AG04449 (cell line): ENCODE measurements at regions not wholly inside any gene's neighbourhood (a gene's known extent, or its start where the extent isn't known, plus 50 kb on each side); places are given as distances from the start of the nearest gene placed in this dataset.

Source experiments
- CTCF ChIA-PET: fragments of 350-600 bp; formaldehyde crosslinking; extraction: SDS; loops from one replicate; lab custom pipeline; 2021; ENCODE audit warnings: antibody characterized with exemption; lab: Yijun Ruan, JAX
- POLR2A ChIA-PET: fragments of 400-600, 350-600 bp; formaldehyde crosslinking; extraction: SDS; loops from one replicate; lab custom pipeline; 2020; ENCODE audit warnings: antibody characterized with exemption, inconsistent platforms; lab: Yijun Ruan, JAX
- DNase-seq: peaks from one replicate; pipeline ENCODE4 v3.0.0-alpha.2; 2010; ENCODE audit warnings: low read depth, low spot score
- H3K4me3 ChIP-seq: 2 replicates; pipeline ENCODE4 v1.5.1; 2011; ENCODE audit warnings: low read depth, mild to moderate bottlenecking, control low read depth, low read length
- TF ChIP-seq, protein P1 (sequence below): IDR thresholded peaks from one replicate; pipeline ENCODE4 v1.5.1; 2011; ENCODE audit warnings: mild to moderate bottlenecking, moderate library complexity, low read length, control low read depth, inconsistent platforms; ENCODE audit not compliant: insufficient read depth; ENCODE audit errors: missing control alignments

DNA sequence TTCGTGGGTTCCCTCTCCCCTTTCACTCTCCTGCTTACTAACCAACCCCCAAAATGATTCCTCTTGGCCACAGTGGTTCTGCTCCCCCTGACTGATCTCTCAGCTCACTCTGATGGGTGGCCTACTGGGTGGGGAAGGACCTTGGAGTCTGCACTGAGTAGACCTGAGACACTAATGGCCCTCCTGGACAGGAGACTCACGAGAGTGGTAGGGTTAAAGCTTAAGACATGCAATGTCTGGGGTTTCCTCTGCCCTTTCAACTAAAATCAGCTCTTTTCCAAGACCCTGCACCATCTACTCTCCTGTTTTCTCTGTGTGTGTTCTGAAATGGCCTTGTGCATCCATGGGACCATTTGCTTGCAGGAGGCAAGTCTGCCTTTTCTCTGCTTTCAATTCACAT, 631.4 kb downstream of the ACTR3B start:
- CTCF ChIA-PET, result no interaction called here
- TF ChIP-seq, protein P1, sequence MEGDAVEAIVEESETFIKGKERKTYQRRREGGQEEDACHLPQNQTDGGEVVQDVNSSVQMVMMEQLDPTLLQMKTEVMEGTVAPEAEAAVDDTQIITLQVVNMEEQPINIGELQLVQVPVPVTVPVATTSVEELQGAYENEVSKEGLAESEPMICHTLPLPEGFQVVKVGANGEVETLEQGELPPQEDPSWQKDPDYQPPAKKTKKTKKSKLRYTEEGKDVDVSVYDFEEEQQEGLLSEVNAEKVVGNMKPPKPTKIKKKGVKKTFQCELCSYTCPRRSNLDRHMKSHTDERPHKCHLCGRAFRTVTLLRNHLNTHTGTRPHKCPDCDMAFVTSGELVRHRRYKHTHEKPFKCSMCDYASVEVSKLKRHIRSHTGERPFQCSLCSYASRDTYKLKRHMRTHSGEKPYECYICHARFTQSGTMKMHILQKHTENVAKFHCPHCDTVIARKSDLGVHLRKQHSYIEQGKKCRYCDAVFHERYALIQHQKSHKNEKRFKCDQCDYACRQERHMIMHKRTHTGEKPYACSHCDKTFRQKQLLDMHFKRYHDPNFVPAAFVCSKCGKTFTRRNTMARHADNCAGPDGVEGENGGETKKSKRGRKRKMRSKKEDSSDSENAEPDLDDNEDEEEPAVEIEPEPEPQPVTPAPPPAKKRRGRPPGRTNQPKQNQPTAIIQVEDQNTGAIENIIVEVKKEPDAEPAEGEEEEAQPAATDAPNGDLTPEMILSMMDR, result no peak
- POLR2A ChIA-PET, result no interaction called here
- no peak for DNase-seq
- no peak overlapping the region for H3K4me3 ChIP-seq

DNA sequence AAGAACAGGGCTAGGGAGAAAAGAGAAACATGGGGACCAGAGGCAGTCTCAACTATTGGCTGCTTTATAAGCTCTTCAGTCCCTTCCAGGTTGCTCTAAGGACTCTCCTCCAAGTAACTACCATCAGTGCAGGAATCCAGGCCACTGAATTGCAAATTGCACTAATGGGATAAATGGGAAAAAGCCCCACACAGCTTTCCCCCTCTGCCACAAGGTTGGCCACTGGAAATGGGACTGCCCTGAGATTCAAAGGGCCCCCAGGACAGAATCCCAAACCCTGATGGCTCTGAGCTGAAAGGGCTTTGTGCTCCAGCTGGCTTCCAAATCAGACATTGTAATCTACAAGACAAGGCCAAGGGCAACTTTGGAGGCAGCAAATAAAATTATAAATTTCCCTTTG, 633.2 kb downstream of the ACTR3B start:
- POLR2A ChIA-PET, result no interaction called here
- no peak for DNase-seq
- CTCF ChIA-PET, result no interaction called here
- H3K4me3 ChIP-seq, result no peak overlapping the region
- TF ChIP-seq, protein P1, result no peak

DNA sequence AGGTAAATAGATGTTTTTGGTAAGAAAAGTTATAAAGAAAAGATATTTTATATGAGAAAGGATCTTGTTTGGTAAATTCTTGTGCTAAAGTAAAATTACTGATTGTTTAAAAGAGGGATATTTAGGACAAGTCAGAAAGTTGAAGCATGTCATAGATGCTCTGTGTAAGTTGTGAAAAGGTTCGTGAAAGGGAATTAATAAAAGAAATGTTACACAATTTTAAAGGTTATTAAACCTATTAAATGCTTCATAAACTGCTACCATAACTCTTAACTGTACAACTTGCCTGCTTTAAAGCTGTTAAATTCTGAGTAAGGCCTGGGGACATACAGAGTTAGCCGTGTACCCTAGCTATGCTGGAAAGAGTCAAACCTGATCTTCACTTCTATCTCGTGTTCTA, 634.1 kb downstream of the ACTR3B start:
- H3K4me3 ChIP-seq, result no peak overlapping the region
- POLR2A ChIA-PET, result no interaction called here
- TF ChIP-seq, protein P1, result no peak
- DNase-seq, result no peak
- CTCF ChIA-PET, result no interaction called here

DNA sequence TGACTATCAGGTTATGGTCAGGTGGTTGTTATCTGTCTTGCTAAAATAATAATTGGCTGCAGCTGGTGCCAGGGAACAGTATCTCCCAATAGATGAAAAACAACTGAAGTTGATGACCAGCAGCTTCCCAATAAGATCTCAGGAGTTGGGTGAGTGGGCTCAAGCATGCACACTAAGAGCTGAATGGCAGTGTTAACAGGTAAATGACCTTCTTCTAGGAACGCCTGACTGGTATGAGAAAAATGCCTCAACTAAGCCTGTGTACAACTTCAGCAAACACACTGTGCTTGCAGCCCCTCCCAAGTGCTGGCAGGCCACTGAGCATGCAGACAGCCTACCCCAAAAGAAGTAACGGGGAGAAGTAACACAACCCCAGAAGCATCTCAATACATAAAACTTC, 636.9 kb downstream of the ACTR3B start:
- TF ChIP-seq, protein P1, result no peak
- no peak overlapping the region for H3K4me3 ChIP-seq
- POLR2A ChIA-PET, result no interaction called here
- no peak for DNase-seq
- CTCF ChIA-PET, result no interaction called here

DNA sequence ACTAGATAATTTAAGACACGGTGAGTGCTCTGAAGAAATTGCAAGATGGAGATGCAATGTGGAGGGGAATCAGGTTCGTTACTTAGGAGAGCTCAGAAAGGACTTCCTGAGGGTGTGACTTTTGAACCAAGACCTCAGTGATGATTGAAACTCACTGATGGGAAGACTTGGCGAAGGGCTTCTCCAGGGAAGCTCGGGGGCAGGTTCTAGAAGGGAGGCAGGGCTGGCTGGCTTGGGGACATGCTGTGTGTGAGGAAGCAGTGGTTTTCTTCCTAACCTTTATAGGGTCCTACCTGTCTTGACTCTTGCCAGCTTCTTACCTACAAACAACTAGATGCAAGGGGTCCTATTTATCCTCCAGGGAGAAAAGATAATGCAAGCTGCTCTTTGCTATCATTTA, 637.9 kb downstream of the ACTR3B start:
- ChIA-PET CTCF (no interaction called here), POLR2A (no interaction called here)
- TF ChIP-seq, protein P1, result no peak
- no peak for DNase-seq
- H3K4me3 ChIP-seq, result no peak overlapping the region

DNA sequence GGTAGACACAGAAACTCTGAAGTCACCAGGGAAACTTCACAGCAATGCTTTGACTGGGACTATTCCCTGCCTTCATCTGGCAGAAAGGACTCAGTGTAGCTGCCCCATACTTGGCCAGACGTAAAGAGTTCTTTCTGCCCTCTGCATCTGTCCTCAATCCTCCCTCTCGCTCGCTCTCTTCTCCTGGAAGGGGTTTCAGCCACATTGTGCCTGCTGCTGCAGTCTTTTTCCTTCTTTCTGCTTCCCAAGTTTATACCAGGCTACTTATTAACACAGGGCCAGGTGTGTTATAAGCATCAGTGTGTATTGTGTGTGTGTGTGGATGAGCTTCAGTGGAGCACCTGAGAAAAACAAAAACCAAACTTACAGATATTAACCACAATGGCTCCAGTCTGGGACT, 638.4 kb downstream of the ACTR3B start:
- H3K4me3 ChIP-seq, result no peak overlapping the region
- TF ChIP-seq, protein P1, result no peak
- no peak for DNase-seq
- ChIA-PET CTCF (no interaction called here), POLR2A (no interaction called here)
